SH-SY5Y (cell line): ENCODE measurements at regions not wholly inside any gene's neighbourhood (a gene's known extent, or its start where the extent isn't known, plus 50 kb on each side); places are given as distances from the start of the nearest gene placed in this dataset.

ENCODE experiments used
- GATA2 ChIP-seq: IDR thresholded peaks from 2 replicates; pipeline ENCODE4 v1.6.1; 2011; ENCODE audit warnings: mild to moderate bottlenecking, low read depth, low read length
- GATA3 ChIP-seq: IDR thresholded peaks from 2 replicates; pipeline ENCODE4 v1.6.1; 2011; ENCODE audit warnings: low read depth, mild to moderate bottlenecking, low read length, moderate library complexity

- no peak for TF ChIP-seq GATA2
- no peak for TF ChIP-seq GATA3
These were observed 259.7 kb upstream of the MGMT start for GRCh38 chr10:129207297-129207696.
